WTC11 (cell line): ENCODE measurements at regions not wholly inside any gene's neighbourhood (a gene's known extent, or its start where the extent isn't known, plus 50 kb on each side); places are given as distances from the start of the nearest gene placed in this dataset.

Source experiments
- ATF1 ChIP-seq: sonication (generic); formaldehyde crosslinking; IDR thresholded peaks from 2 replicates; pipeline ENCODE4 v1.8.1; 2023; ENCODE audit warnings: mild to moderate bottlenecking, moderate library complexity, missing genetic modification reagents
- ATF6 ChIP-seq: sonication (generic); formaldehyde crosslinking; IDR thresholded peaks from 2 replicates; pipeline ENCODE4 v1.8.1; 2023; ENCODE audit warnings: mild to moderate bottlenecking, missing genetic modification reagents
- CREB1 ChIP-seq: sonication (generic); formaldehyde crosslinking; IDR thresholded peaks from 2 replicates; pipeline ENCODE4 v1.8.0; 2023; ENCODE audit warnings: mild to moderate bottlenecking, missing genetic modification reagents
- CTCF ChIP-seq: fragments of 200-600 bp; IDR thresholded peaks from 2 replicates; pipeline ENCODE4 v1.8.0; 2022; ENCODE audit warnings: antibody characterized with exemption
- FOXK1 ChIP-seq: sonication (generic); formaldehyde crosslinking; IDR thresholded peaks from 2 replicates; pipeline ENCODE4 v1.8.0; 2022; ENCODE audit warnings: mild to moderate bottlenecking, moderate library complexity, missing genetic modification reagents
- GABPB1 ChIP-seq: sonication (generic); formaldehyde crosslinking; IDR thresholded peaks from 2 replicates; pipeline ENCODE4 v1.8.1; 2023; ENCODE audit warnings: mild to moderate bottlenecking, missing genetic modification reagents
- SP1 ChIP-seq: sonication (generic); formaldehyde crosslinking; conservative IDR thresholded peaks from 2 replicates; pipeline ENCODE4 v1.8.1; 2022; ENCODE audit warnings: missing genetic modification reagents
- USF1 ChIP-seq: sonication (generic); formaldehyde crosslinking; IDR thresholded peaks from 2 replicates; pipeline ENCODE4 v1.8.0; 2022; ENCODE audit warnings: mild to moderate bottlenecking, missing genetic modification reagents
- ZNF317 ChIP-seq: sonication (generic); formaldehyde crosslinking; IDR thresholded peaks from 2 replicates; pipeline ENCODE4 v1.8.1; 2023; ENCODE audit warnings: low read depth, mild to moderate bottlenecking, moderate library complexity, missing genetic modification reagents, borderline replicate concordance

- TF ChIP-seq GABPB1 (CRISPR knock-in tag) (no peak), CTCF (no peak), ATF1 (CRISPR knock-in tag) (no peak), CREB1 (CRISPR knock-in tag) (no peak), ATF6 (CRISPR knock-in tag) (no peak), FOXK1 (CRISPR knock-in tag) (no peak), SP1 (no peak), ZNF317 (CRISPR knock-in tag) (no peak), USF1 (no peak)
Measured at GRCh38 chr9:80556631-80557030, 984.9 kb downstream of the TLE4 start.
